Vagina (tissue), 2 donors: ENCODE measurements at regions not wholly inside any gene's neighbourhood (a gene's known extent, or its start where the extent isn't known, plus 50 kb on each side); places are given as distances from the start of the nearest gene placed in this dataset.

Source experiments
- CTCF ChIP-seq, 3 experiments: fragments of 450-650 bp in 2 of 3; fragments of 200-600 bp in 1 of 3; sonication (generic) in 1 of 3; IDR thresholded peaks; one replicate each; pipeline ENCODE4 v1.5.1; 2017 to 2019; ENCODE audit warnings: antibody characterized with exemption in 3 of 3, mild to moderate bottlenecking in 2 of 3, moderate library complexity in 2 of 3
- POLR2AphosphoS5 ChIP-seq, 2 donors: sonication (generic); formaldehyde crosslinking; IDR thresholded peaks; one replicate each; pipeline ENCODE4 v1.9.0; 2017; ENCODE audit warnings: antibody characterized with exemption in 2 of 2, mild to moderate bottlenecking in 2 of 2, low read depth in 1 of 2; ENCODE audit not compliant: insufficient read depth in 1 of 2

DNA sequence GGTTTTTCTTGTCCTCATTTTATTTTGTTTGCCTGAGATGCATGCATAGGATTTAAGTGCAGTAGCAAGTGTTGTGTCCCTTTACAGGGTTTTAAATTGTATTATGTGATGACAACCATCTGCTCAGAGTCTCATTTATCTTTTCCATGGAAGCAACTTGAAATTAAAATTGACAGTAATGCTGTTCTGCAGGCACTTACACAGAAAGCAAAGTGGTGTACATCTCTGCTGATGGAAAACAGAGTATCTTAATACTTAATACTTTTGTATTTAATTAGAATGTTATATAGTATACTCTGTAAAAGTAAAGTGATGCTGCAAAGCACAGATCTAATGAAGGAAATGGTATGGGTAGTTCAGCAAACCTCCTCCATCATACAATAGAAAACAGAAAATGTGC, 482.9 kb downstream of the POM121L12 start:
- TF ChIP-seq CTCF (IDR thresholded peaks at IDR 0.05) = no peak
- TF ChIP-seq POLR2AphosphoS5 (IDR thresholded peaks at IDR 0.05; ENCODE audit: insufficient read depth in 1 of 2, low read depth in 1 of 2) = no peak
